GM10248 (cell line): ENCODE measurements at regions not wholly inside any gene's neighbourhood (a gene's known extent, or its start where the extent isn't known, plus 50 kb on each side); places are given as distances from the start of the nearest gene placed in this dataset.

Experiments
- CTCF ChIA-PET: fragments of 300-600 bp; sonication (Branson Sonifier 250); formaldehyde crosslinking; extraction: SDS; loops from one replicate; lab custom pipeline; 2021; ENCODE audit warnings: antibody characterized with exemption; lab: Yijun Ruan, JAX
- POLR2A ChIA-PET: fragments of 350-650 bp; sonication (Branson Sonifier 250); formaldehyde crosslinking; extraction: SDS; loops from one replicate; lab custom pipeline; 2020; ENCODE audit warnings: antibody characterized with exemption; lab: Yijun Ruan, JAX
- DNase-seq: peaks from one replicate; pipeline ENCODE4 v3.0.0; 2012; ENCODE audit errors: extremely low spot score
- TF ChIP-seq, protein P1 (sequence below): IDR thresholded peaks from 2 replicates; pipeline ENCODE4 v1.5.1; 2012; ENCODE audit warnings: mild to moderate bottlenecking, low read depth; ENCODE audit errors: extremely low read depth, missing control alignments, control extremely low read depth

- no peak for DNase-seq
- ChIA-PET POLR2A (no interaction called here), CTCF (no interaction called here)
- TF ChIP-seq, protein P1, sequence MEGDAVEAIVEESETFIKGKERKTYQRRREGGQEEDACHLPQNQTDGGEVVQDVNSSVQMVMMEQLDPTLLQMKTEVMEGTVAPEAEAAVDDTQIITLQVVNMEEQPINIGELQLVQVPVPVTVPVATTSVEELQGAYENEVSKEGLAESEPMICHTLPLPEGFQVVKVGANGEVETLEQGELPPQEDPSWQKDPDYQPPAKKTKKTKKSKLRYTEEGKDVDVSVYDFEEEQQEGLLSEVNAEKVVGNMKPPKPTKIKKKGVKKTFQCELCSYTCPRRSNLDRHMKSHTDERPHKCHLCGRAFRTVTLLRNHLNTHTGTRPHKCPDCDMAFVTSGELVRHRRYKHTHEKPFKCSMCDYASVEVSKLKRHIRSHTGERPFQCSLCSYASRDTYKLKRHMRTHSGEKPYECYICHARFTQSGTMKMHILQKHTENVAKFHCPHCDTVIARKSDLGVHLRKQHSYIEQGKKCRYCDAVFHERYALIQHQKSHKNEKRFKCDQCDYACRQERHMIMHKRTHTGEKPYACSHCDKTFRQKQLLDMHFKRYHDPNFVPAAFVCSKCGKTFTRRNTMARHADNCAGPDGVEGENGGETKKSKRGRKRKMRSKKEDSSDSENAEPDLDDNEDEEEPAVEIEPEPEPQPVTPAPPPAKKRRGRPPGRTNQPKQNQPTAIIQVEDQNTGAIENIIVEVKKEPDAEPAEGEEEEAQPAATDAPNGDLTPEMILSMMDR, result no peak
Measured at GRCh38 chr21:24045373-24045772, 1561.9 kb downstream of the MRPL39 start.

- no peak for DNase-seq
- ChIA-PET CTCF (no interaction called here), POLR2A (no interaction called here)
- TF ChIP-seq, protein P1, result no peak
Measured at GRCh38 chr21:24042687-24043086, 1564.6 kb downstream of the MRPL39 start.

DNA sequence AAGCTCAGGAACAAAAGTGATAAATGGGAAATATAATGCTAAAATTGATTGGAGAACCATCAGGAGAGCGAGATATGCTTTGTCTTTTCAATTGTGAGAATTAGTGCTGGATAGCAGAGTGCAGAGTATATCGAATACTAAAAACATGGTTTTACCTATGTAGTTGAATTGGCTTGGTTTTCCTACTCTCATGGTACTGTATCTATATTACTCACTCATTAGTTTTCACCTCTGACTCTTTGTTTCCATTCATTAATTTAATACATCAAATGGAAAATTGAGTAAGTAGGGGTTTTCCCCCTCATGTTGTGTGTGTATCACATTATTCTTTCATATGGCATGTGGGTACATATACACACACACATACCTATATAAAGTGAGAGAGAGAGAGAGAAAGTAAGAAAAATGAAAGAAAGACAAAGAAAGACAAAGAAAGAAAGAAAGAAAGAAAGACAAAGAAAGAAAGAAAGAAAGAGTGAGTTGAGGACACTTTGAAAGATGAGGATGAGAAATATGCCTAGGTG is 1574.5 kb downstream of the MRPL39 start:
- ChIA-PET POLR2A (no interaction called here), CTCF (no interaction called here)
- no peak for DNase-seq
- TF ChIP-seq, protein P1, result no peak

DNA sequence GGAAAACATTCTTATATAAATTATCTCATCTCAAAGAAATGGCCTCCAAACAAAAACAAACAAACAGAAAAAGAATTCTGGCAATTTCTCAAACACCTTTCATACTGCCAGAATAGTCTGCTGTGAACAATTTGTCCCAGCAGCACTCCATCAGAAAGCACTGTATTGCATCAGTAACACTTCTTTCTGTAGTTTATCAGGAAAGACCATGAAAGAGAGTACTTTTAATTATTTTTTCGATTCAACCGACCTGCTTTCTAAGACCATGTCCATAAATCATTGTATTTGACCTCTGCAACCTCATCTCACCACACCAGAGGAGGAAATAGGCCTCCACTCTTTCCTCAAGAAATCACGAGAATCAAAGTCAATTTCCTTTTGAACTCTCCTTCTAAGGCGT is 1579.9 kb downstream of the MRPL39 start:
- TF ChIP-seq, protein P1, result no peak
- ChIA-PET CTCF (no interaction called here), POLR2A (no interaction called here)
- no peak for DNase-seq

- CTCF ChIA-PET, result interaction anchor here (1.2 kb wide), 1 partner anchor 27 kb away, joined by 3 read pairs; no protein-coding TSS in a partner anchor
- DNase-seq, result no peak
- POLR2A ChIA-PET, result no interaction called here
- TF ChIP-seq, protein P1, result no peak
Measured at GRCh38 chr21:24025101-24025500, 1582.2 kb downstream of the MRPL39 start.

DNA sequence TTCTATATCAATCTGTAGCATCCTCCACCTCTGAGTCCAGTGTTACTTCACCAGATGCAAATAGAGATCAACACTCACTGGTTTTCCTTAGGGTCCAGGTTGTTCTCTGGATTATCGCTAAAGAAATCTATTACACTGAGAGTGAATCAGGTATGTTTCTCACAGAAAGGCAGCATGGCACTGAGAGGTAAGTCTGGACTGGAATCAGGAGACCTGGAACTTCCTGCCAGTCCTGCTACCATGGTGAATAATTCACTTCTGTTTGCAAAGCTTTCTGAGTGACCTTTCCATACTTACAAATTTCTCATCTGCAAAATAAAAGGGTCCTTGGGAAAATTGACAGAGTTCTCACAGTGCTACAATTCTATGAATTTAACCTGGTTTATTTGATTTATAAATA is 1583.3 kb downstream of the MRPL39 start:
- DNase-seq, result no peak
- TF ChIP-seq, protein P1, result no peak
- CTCF ChIA-PET, result no interaction called here
- POLR2A ChIA-PET, result no interaction called here
